SK-N-SH (cell line): ENCODE measurements at regions not wholly inside any gene's neighbourhood (a gene's known extent, or its start where the extent isn't known, plus 50 kb on each side); places are given as distances from the start of the nearest gene placed in this dataset.

Experiments used
- CTCF ChIA-PET: fragments of 300-600, 350-600 bp; formaldehyde crosslinking; extraction: SDS; loops from one replicate; lab custom pipeline; 2021; lab: Yijun Ruan, JAX
- POLR2A ChIA-PET: fragments of 350-600 bp; sonication (Branson Sonifier 250); formaldehyde crosslinking; extraction: SDS; loops from one replicate; lab custom pipeline; 2020; ENCODE audit warnings: antibody characterized with exemption, inconsistent platforms; lab: Yijun Ruan, JAX
- DNase-seq: peaks from one replicate; pipeline ENCODE4 v3.0.0; 2012
- H2AFZ ChIP-seq: fragments of 200-600 bp; sonication (generic); 2 replicates; pipeline ENCODE4 v1.8.1; 2016; ENCODE audit warnings: antibody characterized with exemption, mild to moderate bottlenecking, low read depth
- H3F3A ChIP-seq: fragments of 200-600 bp; sonication (generic); replicated peaks from 2 replicates; pipeline ENCODE3; 2016; ENCODE audit warnings: antibody characterized with exemption, mild to moderate bottlenecking; ENCODE audit not compliant: insufficient read depth
- H3K27ac ChIP-seq, 2 experiments: fragments of 200-500 bp in 1 of 2; fragments of 200-600 bp in 1 of 2; sonication (Bioruptor generic) in 1 of 2; sonication (generic), shearing (Covaris generic) in 1 of 2; 2 replicates each; pipeline versions ENCODE4 v1.5.1 to v1.6.1; 2014 to 2016; ENCODE audit warnings: low read depth in 2 of 2, inconsistent platforms in 1 of 2, low read length in 1 of 2, mild to moderate bottlenecking in 1 of 2, mixed read lengths in 1 of 2
- H3K27me3 ChIP-seq: fragments of 200-600 bp; sonication (generic), shearing (Covaris generic); 2 replicates; pipeline ENCODE4 v1.6.1; 2016; ENCODE audit warnings: mixed run types; ENCODE audit not compliant: insufficient read depth
- H3K36me3 ChIP-seq, 2 experiments: fragments of 200-500 bp in 1 of 2; fragments of 200-600 bp in 1 of 2; sonication (Bioruptor generic) in 1 of 2; sonication (generic) in 1 of 2; replicated peaks in 1 of 2; 2 replicates each; pipeline versions ENCODE3 to v1.5.1; 2014 to 2016; ENCODE audit warnings: low read length in 1 of 2, mild to moderate bottlenecking in 1 of 2; ENCODE audit not compliant: insufficient read depth in 2 of 2, control insufficient read depth in 1 of 2
- H3K4me1 ChIP-seq, 2 experiments: fragments of 200-500 bp in 1 of 2; fragments of 200-600 bp in 1 of 2; sonication (Bioruptor generic) in 1 of 2; sonication (generic), shearing (Covaris generic) in 1 of 2; 2 replicates each; pipeline versions ENCODE4 v1.5.1 to v1.6.1; 2014 to 2016; ENCODE audit warnings: low read depth in 1 of 2, low read length in 1 of 2, mixed run types in 1 of 2; ENCODE audit not compliant: insufficient read depth in 2 of 2, control insufficient read depth in 1 of 2
- H3K4me2 ChIP-seq: fragments of 200-600 bp; sonication (generic), shearing (Covaris generic); 2 replicates; pipeline ENCODE4 v1.6.1; 2017; ENCODE audit warnings: mixed run types
- H3K4me3 ChIP-seq, 2 experiments: fragments of 200-500 bp in 1 of 2; fragments of 200-600 bp in 1 of 2; sonication (Bioruptor generic) in 1 of 2; sonication (generic), shearing (Covaris generic) in 1 of 2; 2 replicates each; pipeline versions ENCODE4 v1.5.1 to v1.8.1; 2014 to 2016; ENCODE audit warnings: low read depth in 2 of 2, inconsistent platforms in 1 of 2, low read length in 1 of 2, mild to moderate bottlenecking in 1 of 2, mixed read lengths in 1 of 2, moderate library complexity in 1 of 2
- H3K79me2 ChIP-seq: fragments of 200-600 bp; sonication (generic); 2 replicates; pipeline ENCODE4 v1.8.1; 2017; ENCODE audit warnings: mild to moderate bottlenecking; ENCODE audit not compliant: insufficient read depth
- H3K9ac ChIP-seq: fragments of 200-600 bp; sonication (generic); 2 replicates; pipeline ENCODE4 v1.6.1; 2017; ENCODE audit warnings: mixed run types
- H3K9me2 ChIP-seq: fragments of 200-600 bp; sonication (generic); 2 replicates; pipeline ENCODE4 v1.6.1; 2017; ENCODE audit warnings: mixed run types
- H3K9me3 ChIP-seq: fragments of 200-600 bp; sonication (generic); 2 replicates; pipeline ENCODE4 v1.6.1; 2017; ENCODE audit warnings: mixed run types, mild to moderate bottlenecking, moderate library complexity
- H4K20me1 ChIP-seq: fragments of 200-600 bp; sonication (generic); 2 replicates; pipeline ENCODE4 v1.6.1; 2017; ENCODE audit warnings: mild to moderate bottlenecking, mixed run types; ENCODE audit not compliant: insufficient read depth
- CTCF ChIP-seq: fragments of 200-600 bp; sonication (generic); IDR thresholded peaks from 2 replicates; pipeline ENCODE4 v1.6.1; 2017; ENCODE audit warnings: antibody characterized with exemption, mild to moderate bottlenecking, moderate library complexity
- ELF1 ChIP-seq: IDR thresholded peaks from 2 replicates; pipeline ENCODE4 v1.4.0; 2012
- FOSL2 ChIP-seq: IDR thresholded peaks from 2 replicates; pipeline ENCODE4 v1.4.0; 2012; ENCODE audit warnings: low read depth, mild to moderate bottlenecking, moderate library complexity, borderline replicate concordance
- FOXJ3 ChIP-seq: sonication (generic); formaldehyde crosslinking; IDR thresholded peaks from 2 replicates; pipeline ENCODE4 v1.5.1; 2020; ENCODE audit warnings: mild to moderate bottlenecking, missing genetic modification reagents
- GABPA ChIP-seq: IDR thresholded peaks from 2 replicates; pipeline ENCODE4 v1.4.0; 2012; ENCODE audit warnings: low read depth, mild to moderate bottlenecking
- GATA2 ChIP-seq: sonication (generic); formaldehyde crosslinking; IDR thresholded peaks from 2 replicates; pipeline ENCODE4 v1.5.0; 2020; ENCODE audit warnings: mild to moderate bottlenecking, missing genetic modification reagents
- MEF2A ChIP-seq: IDR thresholded peaks from 2 replicates; pipeline ENCODE4 v1.4.0; 2012; ENCODE audit warnings: low read depth, borderline replicate concordance
- MXI1 ChIP-seq: IDR thresholded peaks from 2 replicates; pipeline ENCODE4 v1.6.1; 2012; ENCODE audit warnings: mild to moderate bottlenecking, low read depth, low read length, improper control_type of control experiment
- NRF1 ChIP-seq: IDR thresholded peaks from 2 replicates; pipeline ENCODE4 v1.6.1; 2012; ENCODE audit warnings: low read depth, mild to moderate bottlenecking, low read length
- PBX3 ChIP-seq: IDR thresholded peaks from 2 replicates; pipeline ENCODE4; 2012
- POLR2AphosphoS5 ChIP-seq: IDR thresholded peaks from 2 replicates; pipeline ENCODE4 v1.6.1; 2012; ENCODE audit warnings: low read depth, low read length
- RAD21 ChIP-seq: IDR thresholded peaks from 2 replicates; pipeline ENCODE4 v1.6.1; 2012; ENCODE audit warnings: mild to moderate bottlenecking, low read length
- RCOR1 ChIP-seq: fragments of 150-350 bp; IDR thresholded peaks from 2 replicates; pipeline ENCODE4 v1.6.1; 2017; ENCODE audit warnings: antibody characterized with exemption, low read length
- RXRA ChIP-seq: IDR thresholded peaks from 2 replicates; pipeline ENCODE4 v1.4.0; 2012; ENCODE audit warnings: low read depth, mild to moderate bottlenecking, borderline replicate concordance
- SIN3A ChIP-seq: IDR thresholded peaks from 2 replicates; pipeline ENCODE4 v1.6.1; 2012; ENCODE audit warnings: low read depth, mild to moderate bottlenecking, low read length, moderate library complexity, borderline replicate concordance
- SMC3 ChIP-seq: IDR thresholded peaks from 2 replicates; pipeline ENCODE4 v1.6.1; 2012; ENCODE audit warnings: low read depth, low read length, improper control_type of control experiment
- TAF1 ChIP-seq: IDR thresholded peaks from 2 replicates; pipeline ENCODE4 v1.6.1; 2012; ENCODE audit warnings: low read depth, mild to moderate bottlenecking, low read length, moderate library complexity, borderline replicate concordance
- TCF12 ChIP-seq: IDR thresholded peaks from 2 replicates; pipeline ENCODE4 v1.4.0; 2012
- WGBS: methylation state at CpG from one replicate; pipeline ENCODE4 v1.1.6; 2017; ENCODE audit warnings: low lambda C conversion rate; 5-methylcytosine and 5-hydroxymethylcytosine counted together
- TF ChIP-seq, protein P1 (sequence below): IDR thresholded peaks from 2 replicates; pipeline ENCODE4 v1.4.0; 2012; ENCODE audit warnings: low read depth
- TF ChIP-seq, protein P2 (sequence below): IDR thresholded peaks from 2 replicates; pipeline ENCODE4 v1.4.0; 2012; ENCODE audit warnings: low read depth, borderline replicate concordance
- TF ChIP-seq, protein P3 (sequence below): IDR thresholded peaks from 2 replicates; pipeline ENCODE4 v1.4.0; 2012; ENCODE audit warnings: low read depth, borderline replicate concordance
- TF ChIP-seq, protein P4 (sequence below): fragments of 150-350 bp; IDR thresholded peaks from 2 replicates; pipeline ENCODE4 v1.6.1; 2017; ENCODE audit warnings: antibody characterized with exemption, low read length, low read depth, borderline replicate concordance

- POLR2A ChIA-PET = no interaction called here
- no peak overlapping the region for H3K27ac ChIP-seq
- no peak overlapping the region for H3K4me2 ChIP-seq
- H3K79me2 ChIP-seq = no peaks in the 10 kb centered on the region
- no peaks in the 10 kb centered on the region for H3K36me3 ChIP-seq
- H3K9me2 ChIP-seq = no peaks in the 10 kb centered on the region
- no peak overlapping the region for H3K4me3 ChIP-seq
- no peaks in the 10 kb centered on the region for H4K20me1 ChIP-seq
- no peaks in the 10 kb centered on the region for H3F3A ChIP-seq
- no peaks in the 10 kb centered on the region for H3K4me1 ChIP-seq
- no peak for TF ChIP-seq RAD21
- no peak for TF ChIP-seq PBX3
- TF ChIP-seq RXRA = no peak
- TF ChIP-seq SIN3A = no peak
- TF ChIP-seq, protein P1, sequence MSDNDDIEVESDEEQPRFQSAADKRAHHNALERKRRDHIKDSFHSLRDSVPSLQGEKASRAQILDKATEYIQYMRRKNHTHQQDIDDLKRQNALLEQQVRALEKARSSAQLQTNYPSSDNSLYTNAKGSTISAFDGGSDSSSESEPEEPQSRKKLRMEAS = no peak
- TF ChIP-seq SMC3 = no peak
- TF ChIP-seq MEF2A = no peak
- no peaks in the 10 kb centered on the region for H3K27me3 ChIP-seq
- no peaks in the 10 kb centered on the region for H3K9me3 ChIP-seq
- H2AFZ ChIP-seq = no peak overlapping the region
- no peak for DNase-seq
- H3K9ac ChIP-seq = no peak overlapping the region
- CTCF ChIA-PET = interaction anchor here (1.1 to 1.5 kb wide), 2 partner anchors 33 to 645 kb away, joined by 3 to 4 read pairs; no protein-coding TSS in a partner anchor
Measured at GRCh38 chr7:20007510-20007909, 209.7 kb downstream of the MACC1 start.

DNA sequence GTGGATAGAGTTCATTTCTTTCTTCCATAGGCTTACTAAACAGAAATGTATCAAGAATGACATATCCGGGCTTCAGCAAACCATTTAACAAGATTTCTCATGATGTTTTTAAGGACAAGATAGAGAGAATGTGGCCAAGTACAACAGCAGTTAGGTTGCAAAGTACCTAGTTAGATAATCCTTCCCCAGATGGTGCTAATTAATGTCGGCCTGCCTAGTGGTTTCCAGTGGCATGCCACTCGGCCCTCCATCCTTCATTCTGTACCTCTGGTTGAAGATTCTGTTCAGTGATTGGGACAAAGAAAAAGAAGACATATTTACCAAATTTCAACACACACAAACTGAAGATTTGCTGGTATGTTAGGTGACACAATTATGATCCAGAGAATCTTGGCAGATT lies 212.1 kb downstream of the MACC1 start:
- no peaks in the 10 kb centered on the region for H3K79me2 ChIP-seq
- H3K27ac ChIP-seq = no peak overlapping the region
- H3K27me3 ChIP-seq = no peaks in the 10 kb centered on the region; the same call in 1 of the 2 replicates
- DNase-seq = no peak
- H3K9me3 ChIP-seq = no peaks in the 10 kb centered on the region
- H2AFZ ChIP-seq = no peak overlapping the region
- H3K9ac ChIP-seq = no peak overlapping the region
- H3K4me1 ChIP-seq = no peaks in the 10 kb centered on the region
- ChIA-PET POLR2A (no interaction called here), CTCF (no interaction called here)
- no peaks in the 10 kb centered on the region for H3F3A ChIP-seq
- no peaks in the 10 kb centered on the region for H4K20me1 ChIP-seq
- H3K4me2 ChIP-seq = no peak overlapping the region
- no peaks in the 10 kb centered on the region for H3K9me2 ChIP-seq
- WGBS = 2% methylated on average over 3 of the region's 3 CpGs
- H3K36me3 ChIP-seq = no peaks in the 10 kb centered on the region
- no peak overlapping the region for H3K4me3 ChIP-seq
- TF ChIP-seq, protein P2, sequence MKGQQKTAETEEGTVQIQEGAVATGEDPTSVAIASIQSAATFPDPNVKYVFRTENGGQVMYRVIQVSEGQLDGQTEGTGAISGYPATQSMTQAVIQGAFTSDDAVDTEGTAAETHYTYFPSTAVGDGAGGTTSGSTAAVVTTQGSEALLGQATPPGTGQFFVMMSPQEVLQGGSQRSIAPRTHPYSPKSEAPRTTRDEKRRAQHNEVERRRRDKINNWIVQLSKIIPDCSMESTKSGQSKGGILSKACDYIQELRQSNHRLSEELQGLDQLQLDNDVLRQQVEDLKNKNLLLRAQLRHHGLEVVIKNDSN = no peak
- TF ChIP-seq FOSL2 = no peak
- TF ChIP-seq ELF1 = no peak
- TF ChIP-seq TAF1 = no peak
- no peak for TF ChIP-seq GABPA
- TF ChIP-seq RCOR1 = no peak
- no peak for TF ChIP-seq FOXJ3
- no peak for TF ChIP-seq PBX3
- TF ChIP-seq RAD21 = no peak
- no peak for TF ChIP-seq GATA2 (CRISPR knock-in tag)
- no peak for TF ChIP-seq NRF1
- no peak for TF ChIP-seq MXI1
- no peak for TF ChIP-seq POLR2AphosphoS5
- TF ChIP-seq, protein P3, sequence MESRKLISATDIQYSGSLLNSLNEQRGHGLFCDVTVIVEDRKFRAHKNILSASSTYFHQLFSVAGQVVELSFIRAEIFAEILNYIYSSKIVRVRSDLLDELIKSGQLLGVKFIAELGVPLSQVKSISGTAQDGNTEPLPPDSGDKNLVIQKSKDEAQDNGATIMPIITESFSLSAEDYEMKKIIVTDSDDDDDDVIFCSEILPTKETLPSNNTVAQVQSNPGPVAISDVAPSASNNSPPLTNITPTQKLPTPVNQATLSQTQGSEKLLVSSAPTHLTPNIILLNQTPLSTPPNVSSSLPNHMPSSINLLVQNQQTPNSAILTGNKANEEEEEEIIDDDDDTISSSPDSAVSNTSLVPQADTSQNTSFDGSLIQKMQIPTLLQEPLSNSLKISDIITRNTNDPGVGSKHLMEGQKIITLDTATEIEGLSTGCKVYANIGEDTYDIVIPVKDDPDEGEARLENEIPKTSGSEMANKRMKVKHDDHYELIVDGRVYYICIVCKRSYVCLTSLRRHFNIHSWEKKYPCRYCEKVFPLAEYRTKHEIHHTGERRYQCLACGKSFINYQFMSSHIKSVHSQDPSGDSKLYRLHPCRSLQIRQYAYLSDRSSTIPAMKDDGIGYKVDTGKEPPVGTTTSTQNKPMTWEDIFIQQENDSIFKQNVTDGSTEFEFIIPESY = no peak
- no peak for TF ChIP-seq TCF12
- no peak for TF ChIP-seq RXRA
- TF ChIP-seq, protein P4, sequence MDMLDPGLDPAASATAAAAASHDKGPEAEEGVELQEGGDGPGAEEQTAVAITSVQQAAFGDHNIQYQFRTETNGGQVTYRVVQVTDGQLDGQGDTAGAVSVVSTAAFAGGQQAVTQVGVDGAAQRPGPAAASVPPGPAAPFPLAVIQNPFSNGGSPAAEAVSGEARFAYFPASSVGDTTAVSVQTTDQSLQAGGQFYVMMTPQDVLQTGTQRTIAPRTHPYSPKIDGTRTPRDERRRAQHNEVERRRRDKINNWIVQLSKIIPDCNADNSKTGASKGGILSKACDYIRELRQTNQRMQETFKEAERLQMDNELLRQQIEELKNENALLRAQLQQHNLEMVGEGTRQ = no peak
- no peak for TF ChIP-seq CTCF
